GM12878 (cell line): ENCODE measurements at regions not wholly inside any gene's neighbourhood (a gene's known extent, or its start where the extent isn't known, plus 50 kb on each side); places are given as distances from the start of the nearest gene placed in this dataset.

Experiments used
- ATAC-seq: fragments of 200-7000 bp; cut with Tn5 transposase; 3 replicates; pipeline ENCODE4 v1.9.1; 2020; ENCODE audit warnings: mild to moderate bottlenecking, moderate library complexity
- BruUV-seq: library from RNA; stranded (reverse); fragments of 400-500 nt; replicated peaks from 2 replicates; lab custom pipeline; 2021; lab: Mats Ljungman, UMichigan
- CTCF ChIA-PET: fragments of 300-600 bp; sonication (Branson Sonifier 250); formaldehyde crosslinking; extraction: SDS; loops from one replicate; lab custom pipeline; 2021; ENCODE audit warnings: inconsistent platforms; lab: Yijun Ruan, JAX
- POLR2A ChIA-PET: fragments of 350-600 bp; formaldehyde crosslinking; extraction: SDS; loops from one replicate; lab custom pipeline; 2021; ENCODE audit warnings: inconsistent platforms; lab: Charles Lee
- RAD21 ChIA-PET: fragments of 300-600 bp; sonication (Branson Sonifier 250); formaldehyde crosslinking; loops from one replicate; lab custom pipeline; 2023; ENCODE audit warnings: antibody characterized with exemption; ENCODE audit not compliant: unreplicated experiment; lab: Charles Lee
- SMC1A ChIA-PET: fragments of 300-600 bp; sonication (Branson Sonifier 250); formaldehyde crosslinking; loops from one replicate; lab custom pipeline; 2023; ENCODE audit not compliant: unreplicated experiment, uncharacterized antibody; lab: Charles Lee
- DNase-seq: peaks from one replicate; pipeline ENCODE4 v3.0.0-alpha.2; 2011; ENCODE audit warnings: low read depth, low spot score
- FAIRE-seq: peaks from 3 replicates; lab custom pipeline; 2011; peaks lifted over from hg19 to GRCh38; lab: Jason Lieb, UNC
- H2AFZ ChIP-seq: 2 replicates; pipeline ENCODE4 v1.6.0; 2011; ENCODE audit warnings: low read depth, low read length, control low read depth; ENCODE audit not compliant: control insufficient read depth
- H3K27ac ChIP-seq: 2 replicates; pipeline ENCODE4 v1.5.1; 2011; ENCODE audit warnings: control low read depth; ENCODE audit not compliant: control insufficient read depth, insufficient read depth
- H3K27me3 ChIP-seq, 2 experiments: replicated peaks in 1 of 2; 2 replicates each; pipeline versions ENCODE4 v1.6.0 to v1.6.1; 2011; ENCODE audit warnings: low read length in 1 of 2; ENCODE audit not compliant: control insufficient read depth in 2 of 2, insufficient read depth in 2 of 2
- H3K36me3 ChIP-seq, 2 experiments: 2 replicates each; pipeline ENCODE4 v1.5.1; 2011; ENCODE audit warnings: low read length in 1 of 2; ENCODE audit not compliant: control insufficient read depth in 2 of 2, insufficient read depth in 2 of 2
- H3K4me1 ChIP-seq: 2 replicates; pipeline ENCODE4 v1.6.1; 2011; ENCODE audit warnings: mild to moderate bottlenecking, low read length, moderate library complexity, mixed read lengths; ENCODE audit not compliant: control insufficient read depth, insufficient read depth
- H3K4me2 ChIP-seq: 2 replicates; pipeline ENCODE4 v1.6.0; 2011; ENCODE audit warnings: control low read depth; ENCODE audit not compliant: control insufficient read depth, insufficient read depth
- H3K4me3 ChIP-seq: fragments of 200-600 bp; sonication (generic); 2 replicates; pipeline ENCODE4 v1.5.1; 2016
- H3K79me2 ChIP-seq: 2 replicates; pipeline ENCODE4 v1.6.0; 2011; ENCODE audit warnings: low read length; ENCODE audit not compliant: control insufficient read depth, insufficient read depth
- H3K9ac ChIP-seq: 2 replicates; pipeline ENCODE4 v1.8.0; 2011; ENCODE audit warnings: low read length, control low read depth, mixed read lengths; ENCODE audit not compliant: control insufficient read depth, insufficient read depth
- H3K9me3 ChIP-seq: replicated peaks from 3 replicates; pipeline ENCODE4 v1.5.1; 2011; ENCODE audit warnings: mild to moderate bottlenecking, low read length; ENCODE audit not compliant: control insufficient read depth, insufficient read depth
- H4K20me1 ChIP-seq: 2 replicates; pipeline ENCODE4 v1.6.0; 2011; ENCODE audit not compliant: control insufficient read depth, insufficient read depth
- BCL11A ChIP-seq: IDR thresholded peaks from 2 replicates; pipeline ENCODE4 v1.6.1; 2011; ENCODE audit warnings: low read depth, low read length
- BHLHE40 ChIP-seq, 2 experiments: fragments of 450-650 bp in 1 of 2; IDR thresholded peaks; 2 replicates each; pipeline ENCODE4 v1.6.1; 2011 to 2017; ENCODE audit warnings: low read depth in 2 of 2, borderline replicate concordance in 1 of 2, improper control_type of control experiment in 1 of 2, low read length in 1 of 2, mild to moderate bottlenecking in 1 of 2
- CHD4 ChIP-seq: fragments of 200-600 bp; sonication (generic); IDR thresholded peaks from 2 replicates; pipeline ENCODE4 v1.6.1; 2016; ENCODE audit warnings: mild to moderate bottlenecking
- E4F1 ChIP-seq: fragments of 450-650 bp; IDR thresholded peaks from 2 replicates; pipeline ENCODE4 v1.6.1; 2018; ENCODE audit warnings: borderline replicate concordance, mild to moderate bottlenecking; ENCODE audit not compliant: partially characterized antibody
- EED ChIP-seq: sonication (generic); IDR thresholded peaks from 2 replicates; pipeline ENCODE4 v1.6.1; 2016; ENCODE audit warnings: antibody characterized with exemption, low read depth
- ESRRA ChIP-seq: IDR thresholded peaks from 2 replicates; pipeline ENCODE4 v1.6.1; 2012; ENCODE audit warnings: mild to moderate bottlenecking, low read length, improper control_type of control experiment
- EZH2 ChIP-seq: IDR thresholded peaks from 2 replicates; pipeline ENCODE4 v1.6.1; 2012; ENCODE audit warnings: low read depth, mild to moderate bottlenecking, control low read depth, inconsistent platforms, low read length, borderline replicate concordance; ENCODE audit not compliant: control insufficient read depth
- FOXM1 ChIP-seq: IDR thresholded peaks from 2 replicates; pipeline ENCODE4 v1.6.1; 2012; ENCODE audit warnings: low read depth, mild to moderate bottlenecking, inconsistent platforms, low read length, moderate library complexity
- HDAC2 ChIP-seq: fragments of 200-600 bp; sonication (generic); IDR thresholded peaks from 2 replicates; pipeline ENCODE4 v1.6.1; 2017
- IRF3 ChIP-seq: fragments of 450-650 bp; IDR thresholded peaks from 2 replicates; pipeline ENCODE4 v1.6.1; 2014; ENCODE audit warnings: mild to moderate bottlenecking
- JUND ChIP-seq: IDR thresholded peaks from 2 replicates; pipeline ENCODE4 v1.6.1; 2012; ENCODE audit warnings: low read depth, mild to moderate bottlenecking, low read length, improper control_type of control experiment, moderate library complexity
- KDM1A ChIP-seq: fragments of 200-600 bp; sonication (generic); IDR thresholded peaks from 2 replicates; pipeline ENCODE4 v1.6.1; 2016; ENCODE audit warnings: borderline replicate concordance
- LARP7 ChIP-seq: fragments of 450-650 bp; IDR thresholded peaks from 2 replicates; pipeline ENCODE4 v1.6.1; 2017; ENCODE audit warnings: mild to moderate bottlenecking
- POLR2A ChIP-seq: IDR thresholded peaks from 2 replicates; pipeline ENCODE4 v1.6.1; 2011; ENCODE audit warnings: low read depth, mild to moderate bottlenecking, low read length
- SKIL ChIP-seq: fragments of 450-650 bp; IDR thresholded peaks from 2 replicates; pipeline ENCODE4 v1.6.1; 2017; ENCODE audit warnings: mild to moderate bottlenecking, low read depth, inconsistent platforms; ENCODE audit not compliant: poor library complexity, severe bottlenecking
- SUZ12 ChIP-seq: fragments of 200-600 bp; sonication (generic); IDR thresholded peaks from one replicate; pipeline ENCODE4 v1.6.1; 2018; ENCODE audit warnings: antibody characterized with exemption, mild to moderate bottlenecking; ENCODE audit not compliant: unreplicated experiment
- TAF1 ChIP-seq: IDR thresholded peaks from 2 replicates; pipeline ENCODE4 v1.6.1; 2011; ENCODE audit warnings: mild to moderate bottlenecking, low read depth, low read length, borderline replicate concordance
- ZNF687 ChIP-seq: fragments of 450-650 bp; IDR thresholded peaks from 2 replicates; pipeline ENCODE4 v1.6.1; 2017; ENCODE audit warnings: mild to moderate bottlenecking, moderate library complexity
- in situ Hi-C: fragments of 300-500 bp; cut with MboI; formaldehyde crosslinking; loops from 9 replicates; pipeline ENCODE4 v1.14.3; 2018; ENCODE audit warnings: mixed read lengths
- intact Hi-C: fragments of 100-400 bp; cut with micrococcal nuclease; formaldehyde crosslinking; loops from one replicate; pipeline ENCODE4 v1.14.2; 2022; ENCODE audit not compliant: unreplicated experiment

GRCh38 chr14:38553586-38553985 is 297.7 kb upstream of the CLEC14A start:
- FAIRE-seq (no peak), ATAC-seq (no peak), DNase-seq (no peak)
- ChIA-PET POLR2A (no interaction called here), CTCF (no interaction called here), SMC1A (no interaction called here), RAD21 (no interaction called here)
- in situ Hi-C loops, result no loop called here
- no TSS peak for BruUV-seq
- Histone ChIP-seq H3K79me2 (no peaks in the 10 kb centered on the region), H3K4me2 (no peak overlapping the region), H3K27me3 (no peaks in the 10 kb centered on the region), H3K9ac (no peak overlapping the region), H3K27ac (no peak overlapping the region), H4K20me1 (no peaks in the 10 kb centered on the region), H3K9me3 (no peaks in the 10 kb centered on the region), H3K36me3 (no peaks in the 10 kb centered on the region), H3K4me3 (no peak overlapping the region), H3K4me1 (no peaks in the 10 kb centered on the region), H2AFZ (no peak overlapping the region)
- intact Hi-C loops, result no loop called here
- TF ChIP-seq SKIL (no peak), TAF1 (no peak), ZNF687 (no peak), CHD4 (no peak), LARP7 (no peak), FOXM1 (no peak), JUND (no peak), SUZ12 (no peak), BCL11A (no peak), E4F1 (no peak), HDAC2 (no peak), IRF3 (no peak), ESRRA (no peak), BHLHE40 (IDR thresholded peaks at IDR 0.05; ENCODE audit: borderline replicate concordance in 1 of 2, low read depth in 2 of 2, low read length in 1 of 2) (no peak), KDM1A (no peak), POLR2A (no peak), EED (no peak), EZH2 (no peak)
